ENCODE measurements at regions not wholly inside any gene's neighbourhood (a gene's known extent, or its start where the extent isn't known, plus 50 kb on each side); places are given as distances from the start of the nearest gene placed in this dataset.
"Not testable (repeated sequence)": the region's sequence is repeated elsewhere in the genome, so short reads cannot be mapped to it uniquely, and the experiment has no call there.

- DNase-seq: no peak
Measured at GRCh38 chr13:80962173-80962572, 621.2 kb upstream of the SPRY2 start.

- no peak for DNase-seq
Measured at GRCh38 chr13:80957019-80957655, 616.2 kb upstream of the SPRY2 start.

- no peak for DNase-seq
Measured at GRCh38 chr13:80955501-80955900, 614.6 kb upstream of the SPRY2 start.

GRCh38 chr13:80952158-80952557 lies 611.2 kb upstream of the SPRY2 start:
- no peak for DNase-seq

GRCh38 chr13:80946008-80946802 lies 605.3 kb upstream of the SPRY2 start:
- no peak for DNase-seq

- DNase-seq: peak; percentile 7
Measured at GRCh38 chr13:80945328-80945727, 604.4 kb upstream of the SPRY2 start.

GRCh38 chr13:80939581-80939980 lies 598.7 kb upstream of the SPRY2 start:
- DNase-seq: no peak

- no peak for DNase-seq
Measured at GRCh38 chr13:80931766-80932165, 590.8 kb upstream of the SPRY2 start.

- DNase-seq: no peak
Measured at GRCh38 chr13:80931118-80931517, 590.2 kb upstream of the SPRY2 start.

- DNase-seq: no peak
Measured at GRCh38 chr13:80928241-80928640, 587.3 kb upstream of the SPRY2 start.

- not testable (repeated sequence) for DNase-seq
Measured at GRCh38 chr13:80926024-80926423, 585.1 kb upstream of the SPRY2 start.

- DNase-seq: no peak
Measured at GRCh38 chr13:80924596-80924995, 583.7 kb upstream of the SPRY2 start.

GRCh38 chr13:80923907-80924306 lies 583.0 kb upstream of the SPRY2 start:
- DNase-seq: no peak

- no peak for DNase-seq
Measured at GRCh38 chr13:80921971-80922370, 581.0 kb upstream of the SPRY2 start.

GRCh38 chr13:80921541-80921940 lies 580.6 kb upstream of the SPRY2 start:
- no peak for DNase-seq

- no peak for DNase-seq
Measured at GRCh38 chr13:80906860-80907259, 565.9 kb upstream of the SPRY2 start.

GRCh38 chr13:80904386-80904785 lies 563.5 kb upstream of the SPRY2 start:
- no peak for DNase-seq

- no peak for DNase-seq
Measured at GRCh38 chr13:80903911-80904310, 563.0 kb upstream of the SPRY2 start.

- no peak for DNase-seq
Measured at GRCh38 chr13:80901530-80901929, 560.6 kb upstream of the SPRY2 start.

- DNase-seq: no peak
Measured at GRCh38 chr13:80901111-80901510, 560.2 kb upstream of the SPRY2 start.

GRCh38 chr13:80900561-80900960 lies 559.6 kb upstream of the SPRY2 start:
- no peak for DNase-seq

GRCh38 chr13:80897641-80898040 lies 556.7 kb upstream of the SPRY2 start:
- not testable (repeated sequence) for DNase-seq

- no peak for DNase-seq
Measured at GRCh38 chr13:80894917-80895316, 554.0 kb upstream of the SPRY2 start.

- no peak for DNase-seq
Measured at GRCh38 chr13:80889829-80890228, 548.9 kb upstream of the SPRY2 start.
